Ovary (tissue), 7 donors: ENCODE measurements at regions not wholly inside any gene's neighbourhood (a gene's known extent, or its start where the extent isn't known, plus 50 kb on each side); places are given as distances from the start of the nearest gene placed in this dataset.

ENCODE experiments used
- DNase-seq, 5 donors: peaks; one replicate each; pipeline ENCODE4 v3.0.0-alpha.2; 2019 to 2020
- H3K27ac ChIP-seq, 2 donors: fragments of 200-600 bp; one replicate each; pipeline versions ENCODE4 v1.5.1 to v1.8.0; 2019 to 2022
- H3K27me3 ChIP-seq: fragments of 200-600 bp; one replicate; pipeline ENCODE4 v1.8.0; 2022
- H3K36me3 ChIP-seq: fragments of 200-600 bp; sonication (generic); one replicate; pipeline ENCODE4 v1.5.1; 2019
- H3K4me1 ChIP-seq: one replicate; pipeline ENCODE4 v1.8.1; 2013; ENCODE audit warnings: mild to moderate bottlenecking, moderate library complexity; ENCODE audit not compliant: insufficient read depth
- H3K4me3 ChIP-seq: fragments of 200-600 bp; sonication (generic); one replicate; pipeline ENCODE4 v1.5.1; 2017
- H3K9me3 ChIP-seq, 2 donors: fragments of 200-600 bp in 1 of 2; sonication (generic) in 1 of 2; one replicate each; pipeline versions ENCODE4 v1.5.1 to v1.8.1; 2013 to 2019; ENCODE audit warnings: mild to moderate bottlenecking in 1 of 2, moderate library complexity in 1 of 2
- CTCF ChIP-seq, 3 donors: fragments of 450-650 bp in 2 of 3; fragments of 200-600 bp in 1 of 3; IDR thresholded peaks; one replicate each; pipeline versions ENCODE4 v1.5.1 to v1.8.0; 2016 to 2022; ENCODE audit warnings: antibody characterized with exemption in 3 of 3, mild to moderate bottlenecking in 1 of 3
- EP300 ChIP-seq: sonication (generic); formaldehyde crosslinking; IDR thresholded peaks from one replicate; pipeline ENCODE4 v1.6.1; 2017; ENCODE audit warnings: antibody characterized with exemption
- POLR2A ChIP-seq: fragments of 450-650 bp; IDR thresholded peaks from one replicate; pipeline ENCODE4 v1.6.1; 2017; ENCODE audit warnings: antibody characterized with exemption, mild to moderate bottlenecking, moderate library complexity
- WGBS, 3 donors: extraction: QIAGEN DNeasy Blood & Tissue Kit in 1 of 3; methylation state at CpG; one replicate each; pipeline versions ENCODE4 v1.1.5 to v1.1.7; 2013 to 2017; 5-methylcytosine and 5-hydroxymethylcytosine counted together
- intact Hi-C, 4 donors: fragments of 100-400 bp; cut with DNase I; formaldehyde crosslinking; loops; one replicate each; pipeline versions ENCODE4 v1.11.0 to v1.15.1; 2022 to 2023
- donor health status: DM: no; HTN: no; CAD: no; lungs with moderate emphysema.
- donor health status: DM: no; HTN: no; CAD: no.
- donor health status: Bipolar disorder and iron deficiency.
- donor health status: DM: no; HTN: no; CAD: no.
- donor health status: DM: yes; HTN: yes; CAD: no.

DNA sequence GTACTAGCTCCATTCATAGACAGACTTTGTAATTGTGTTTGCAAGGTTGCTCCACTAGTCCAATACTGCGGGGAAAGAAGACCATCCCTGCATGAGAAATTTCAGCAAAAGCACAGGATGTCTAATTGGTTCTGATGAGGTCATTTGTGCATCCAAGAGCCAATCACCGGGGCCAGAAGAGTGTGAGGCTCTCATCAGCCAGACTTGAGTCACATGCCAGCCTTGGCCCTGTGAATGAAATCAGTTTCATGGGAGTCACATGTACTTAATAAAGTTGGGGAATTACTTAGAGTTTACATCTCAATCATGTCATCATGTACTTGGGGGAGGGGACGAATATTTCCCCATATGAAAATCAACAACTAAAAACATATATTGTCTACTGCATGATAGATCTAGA lies 1236.0 kb downstream of the MAT2B start:
- no peak for DNase-seq
- Histone ChIP-seq H3K4me3 (no peak overlapping the region), H3K4me1 (no peaks in the 10 kb centered on the region), H3K9me3 (no peaks in the 10 kb centered on the region), H3K27ac (no peak overlapping the region), H3K27me3 (no peaks in the 10 kb centered on the region), H3K36me3 (no peaks in the 10 kb centered on the region)
- intact Hi-C loops, result no loop called here
- TF ChIP-seq POLR2A (no peak), EP300 (no peak), CTCF (IDR thresholded peaks at IDR 0.05) (no peak)
- 89 to 93% (median 90%) methylated on average over 3 of the region's 3 CpGs for WGBS, 3 donors

DNA sequence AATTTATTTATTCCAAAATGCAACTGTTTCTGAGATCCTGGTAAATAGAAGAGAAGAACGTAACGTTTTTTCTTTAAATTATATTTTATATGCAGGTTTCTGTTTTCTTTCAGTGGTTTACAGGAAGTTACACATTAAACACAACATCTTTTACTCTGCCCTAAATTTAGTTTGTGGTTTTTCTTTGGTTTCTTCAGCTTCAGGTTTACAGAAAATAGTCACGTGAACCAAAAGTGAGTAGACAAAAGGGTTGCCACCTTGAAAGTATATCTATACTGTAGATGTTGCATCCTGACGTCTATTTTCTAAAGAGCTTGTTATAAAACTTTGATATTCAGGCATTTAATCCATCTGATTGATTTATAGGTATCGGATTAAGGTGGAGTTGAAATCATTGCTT lies 1236.6 kb downstream of the MAT2B start:
- Histone ChIP-seq H3K9me3 (no peaks in the 10 kb centered on the region), H3K27ac (no peak overlapping the region), H3K36me3 (no peaks in the 10 kb centered on the region), H3K4me1 (no peaks in the 10 kb centered on the region), H3K4me3 (no peak overlapping the region), H3K27me3 (no peaks in the 10 kb centered on the region)
- WGBS, 3 donors, result 66 to 77% (median 68%) methylated on average over 5 of the region's 5 CpGs
- DNase-seq, result no peak
- intact Hi-C loops, result no loop called here
- TF ChIP-seq POLR2A, result no peak
- no peak for TF ChIP-seq CTCF (IDR thresholded peaks at IDR 0.05)
- TF ChIP-seq EP300, result no peak

DNA sequence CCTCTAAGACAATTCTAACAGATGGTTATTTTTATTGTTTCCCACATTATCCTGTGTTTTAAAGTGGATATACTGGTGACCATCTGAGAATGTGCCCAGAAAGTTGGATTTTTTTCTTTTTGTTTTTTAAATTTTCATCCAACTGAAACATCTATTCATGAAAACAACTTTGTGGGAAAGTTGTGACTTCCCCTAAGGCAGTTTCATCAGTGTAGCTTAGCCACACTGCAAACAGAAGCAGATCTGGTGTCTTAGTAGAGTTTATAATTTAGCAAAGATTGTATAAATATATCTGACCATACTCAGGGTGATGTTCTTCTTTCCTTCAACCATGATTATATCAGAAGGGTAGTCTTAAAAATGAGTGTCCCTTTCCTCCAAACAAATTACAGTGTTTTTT lies 1241.3 kb downstream of the MAT2B start:
- Histone ChIP-seq H3K4me1 (no peaks in the 10 kb centered on the region), H3K36me3 (no peaks in the 10 kb centered on the region), H3K27ac (no peak overlapping the region), H3K9me3 (no peaks in the 10 kb centered on the region), H3K4me3 (no peak overlapping the region), H3K27me3 (no peaks in the 10 kb centered on the region)
- no peak for TF ChIP-seq POLR2A
- no peak for TF ChIP-seq CTCF (IDR thresholded peaks at IDR 0.05)
- no peak for DNase-seq
- intact Hi-C loops, result no loop called here

GRCh38 chr5:164747371-164747770 lies 1242.0 kb downstream of the MAT2B start:
- DNase-seq, result no peak
- 79 to 88% (median 86%) methylated on average over 1 of the region's 1 CpG for WGBS, 3 donors
- no peak overlapping the region for H3K4me3 ChIP-seq
- H3K27ac ChIP-seq, result no peak overlapping the region
- H3K9me3 ChIP-seq, result no peaks in the 10 kb centered on the region
- no peaks in the 10 kb centered on the region for H3K4me1 ChIP-seq
- intact Hi-C loops, result no loop called here
- no peaks in the 10 kb centered on the region for H3K36me3 ChIP-seq
- H3K27me3 ChIP-seq, result no peaks in the 10 kb centered on the region
- TF ChIP-seq CTCF (IDR thresholded peaks at IDR 0.05) (no peak), POLR2A (no peak), EP300 (no peak)

DNA sequence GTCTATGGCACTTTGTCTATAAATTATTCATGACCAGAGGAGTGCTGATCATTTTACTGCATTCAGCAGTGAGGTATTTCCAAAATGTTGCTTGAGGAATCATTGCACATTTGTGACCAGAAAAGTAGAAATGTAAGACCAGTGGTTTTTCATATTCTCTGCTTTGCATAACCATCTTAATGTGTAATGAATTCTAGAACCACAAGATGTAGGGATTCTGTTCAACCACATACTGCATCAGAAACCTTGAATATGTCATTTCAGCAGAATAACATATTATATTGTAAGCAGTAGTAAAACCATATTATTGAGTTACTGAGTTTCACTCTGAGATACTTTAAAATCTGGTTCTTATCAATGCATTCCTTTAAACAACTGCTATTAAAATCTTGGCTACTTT lies 1243.4 kb downstream of the MAT2B start:
- Histone ChIP-seq H3K27ac (no peak overlapping the region), H3K4me1 (no peaks in the 10 kb centered on the region), H3K4me3 (no peak overlapping the region), H3K27me3 (no peaks in the 10 kb centered on the region), H3K36me3 (no peaks in the 10 kb centered on the region), H3K9me3 (no peaks in the 10 kb centered on the region)
- intact Hi-C loops, result no loop called here
- no peak for DNase-seq
- TF ChIP-seq EP300, result no peak
- no peak for TF ChIP-seq POLR2A
- TF ChIP-seq CTCF (IDR thresholded peaks at IDR 0.05), result no peak
